ENCODE measurements at regions not wholly inside any gene's neighbourhood (a gene's known extent, or its start where the extent isn't known, plus 50 kb on each side); places are given as distances from the start of the nearest gene placed in this dataset.

GRCh38 chr13:83536941-83537340 lies 345.3 kb downstream of the SLITRK1 start:
- in situ Hi-C loops (cut with HindIII; ENCODE audit: low pct_unique_long_range_greater_than_20kb, low sequenced_read_pairs) = no loop called here
- DNase-seq (ENCODE audit: low read depth, low spot score) = no peak

GRCh38 chr13:83536153-83536552 lies 346.1 kb downstream of the SLITRK1 start:
- DNase-seq (ENCODE audit: low read depth, low spot score) = no peak
- in situ Hi-C loops (cut with HindIII; ENCODE audit: low pct_unique_long_range_greater_than_20kb, low sequenced_read_pairs) = no loop called here

DNA sequence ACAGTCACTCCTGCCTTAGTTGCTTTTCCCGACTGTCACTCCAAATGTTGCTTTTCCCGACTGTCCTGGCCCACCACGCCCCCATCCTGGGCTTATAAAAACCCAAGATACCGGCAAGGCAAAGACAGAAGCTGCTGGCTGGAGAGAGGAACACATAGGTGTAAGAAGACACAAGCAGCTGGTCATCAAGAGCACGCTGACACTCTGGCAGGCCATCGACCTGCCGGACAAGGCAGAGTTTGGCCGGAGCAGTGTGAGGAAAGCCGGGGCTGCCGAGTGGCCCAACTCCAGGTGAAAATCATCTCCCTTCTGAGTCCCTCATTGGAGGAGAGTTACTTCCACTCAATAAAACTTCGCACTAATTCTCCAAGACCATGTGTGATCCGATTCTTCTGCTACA lies 349.5 kb downstream of the SLITRK1 start:
- in situ Hi-C loops (cut with HindIII; ENCODE audit: low pct_unique_long_range_greater_than_20kb, low sequenced_read_pairs) = no loop called here
- DNase-seq (ENCODE audit: low read depth, low spot score) = no peak

GRCh38 chr13:83531022-83531421 lies 351.3 kb downstream of the SLITRK1 start:
- in situ Hi-C loops (cut with HindIII; ENCODE audit: low pct_unique_long_range_greater_than_20kb, low sequenced_read_pairs) = no loop called here
- DNase-seq (ENCODE audit: low read depth, low spot score) = no peak

DNA sequence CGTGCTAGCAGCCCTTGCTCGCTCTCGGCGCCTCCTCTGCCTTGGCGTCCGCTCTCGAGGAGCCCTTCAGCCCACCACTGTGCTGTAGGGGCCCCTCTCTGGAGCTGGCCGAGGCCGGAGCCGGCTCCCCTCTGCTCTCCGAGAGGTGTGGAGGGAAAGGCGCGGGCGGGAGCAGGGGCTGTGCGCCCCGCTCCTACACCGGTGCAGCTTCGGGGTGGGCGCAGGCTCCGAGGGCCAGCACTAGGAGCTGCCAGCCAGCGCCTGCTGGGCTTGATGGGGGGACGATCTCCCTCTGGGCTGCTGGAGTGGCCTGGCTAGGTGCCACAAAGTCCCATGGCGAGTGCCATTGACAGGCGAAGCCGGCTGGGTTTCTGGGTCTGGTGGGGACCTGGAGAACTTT lies 365.5 kb downstream of the SLITRK1 start:
- no peak for DNase-seq (ENCODE audit: low read depth, low spot score)
- in situ Hi-C loops (cut with HindIII; ENCODE audit: low pct_unique_long_range_greater_than_20kb, low sequenced_read_pairs) = no loop called here

- DNase-seq (ENCODE audit: low read depth, low spot score) = no peak
- in situ Hi-C loops (cut with HindIII; ENCODE audit: low pct_unique_long_range_greater_than_20kb, low sequenced_read_pairs) = no loop called here
Measured at GRCh38 chr13:83515268-83516015, 366.8 kb downstream of the SLITRK1 start.

GRCh38 chr13:83508771-83509301 lies 373.4 kb downstream of the SLITRK1 start:
- in situ Hi-C loops (cut with HindIII; ENCODE audit: low pct_unique_long_range_greater_than_20kb, low sequenced_read_pairs) = no loop called here
- DNase-seq (ENCODE audit: low read depth, low spot score) = no peak

DNA sequence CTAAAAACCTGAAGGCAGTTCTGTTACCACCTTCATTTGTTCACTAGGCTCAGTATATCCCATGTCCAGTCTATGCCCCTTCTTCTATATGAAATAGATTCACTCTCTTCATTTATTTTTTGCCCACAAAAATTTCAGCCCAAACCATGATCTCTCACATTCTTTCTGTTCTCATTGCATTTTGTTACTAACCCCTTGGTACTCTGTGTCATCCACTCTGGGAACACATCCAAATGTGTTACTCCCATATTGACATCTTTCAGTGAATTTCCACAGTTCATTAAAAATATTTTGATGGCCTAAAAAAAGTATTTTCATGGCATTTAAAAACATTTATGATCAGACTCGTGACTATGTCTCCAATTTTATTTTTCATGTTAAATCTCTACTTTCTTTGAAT lies 378.9 kb downstream of the SLITRK1 start:
- DNase-seq (ENCODE audit: low read depth, low spot score) = no peak
- in situ Hi-C loops (cut with HindIII; ENCODE audit: low pct_unique_long_range_greater_than_20kb, low sequenced_read_pairs) = no loop called here

DNA sequence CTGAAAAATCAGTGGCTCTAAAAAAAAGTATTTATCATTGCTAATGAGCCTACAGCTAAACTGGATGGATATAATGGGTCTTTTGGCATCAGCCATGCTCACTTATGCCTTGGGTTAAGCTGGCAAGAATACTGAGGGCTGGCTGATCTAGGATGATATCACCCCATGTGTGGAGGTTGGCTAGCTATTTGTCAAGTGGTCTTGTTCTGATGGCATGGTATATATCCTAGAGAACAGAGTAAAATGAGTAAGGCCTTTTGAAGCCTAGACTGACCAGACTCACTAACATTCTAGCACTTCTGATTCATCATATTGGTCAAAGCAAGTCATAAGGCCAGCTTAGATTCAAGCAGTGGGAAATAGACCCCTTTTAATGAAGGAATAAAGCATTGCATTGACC lies 383.0 kb downstream of the SLITRK1 start:
- in situ Hi-C loops (cut with HindIII; ENCODE audit: low pct_unique_long_range_greater_than_20kb, low sequenced_read_pairs) = no loop called here
- no peak for DNase-seq (ENCODE audit: low read depth, low spot score)

DNA sequence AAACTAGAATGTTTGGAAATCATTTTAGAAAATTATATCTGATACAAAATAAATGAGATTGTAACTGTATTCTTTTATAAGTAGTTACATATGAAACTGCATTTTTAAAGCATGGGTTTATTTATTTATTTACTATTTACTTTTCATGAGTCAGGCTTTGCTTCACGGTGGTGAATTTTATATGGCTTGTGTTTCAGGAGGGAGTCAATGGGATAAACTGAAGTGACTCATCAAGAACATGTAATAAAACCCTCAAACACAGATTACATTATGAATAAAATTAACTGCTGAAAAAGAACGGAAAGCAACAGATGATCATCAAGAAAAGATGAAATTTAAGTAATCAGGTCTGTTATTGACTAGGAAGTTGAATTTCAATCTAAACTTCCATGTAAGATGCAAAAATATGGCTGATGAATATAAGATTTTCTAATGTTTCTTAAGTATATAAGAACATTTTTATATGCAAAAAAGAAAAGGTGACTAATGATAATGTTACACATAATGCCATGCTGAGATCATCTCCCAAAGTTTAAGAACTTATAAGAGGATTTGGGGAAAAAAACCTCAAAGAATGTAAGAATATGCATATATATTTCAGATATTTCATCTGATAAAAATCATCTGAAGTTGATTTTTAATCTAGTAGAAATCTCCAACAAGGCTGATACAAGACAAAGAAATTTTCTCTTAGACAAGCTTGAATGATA lies 383.6 kb downstream of the SLITRK1 start:
- in situ Hi-C loops (cut with HindIII; ENCODE audit: low pct_unique_long_range_greater_than_20kb, low sequenced_read_pairs) = no loop called here
- DNase-seq (ENCODE audit: low read depth, low spot score) = peak; percentile 15

GRCh38 chr13:83498045-83498444 lies 384.2 kb downstream of the SLITRK1 start:
- in situ Hi-C loops (cut with HindIII; ENCODE audit: low pct_unique_long_range_greater_than_20kb, low sequenced_read_pairs) = no loop called here
- DNase-seq (ENCODE audit: low read depth, low spot score) = no peak

DNA sequence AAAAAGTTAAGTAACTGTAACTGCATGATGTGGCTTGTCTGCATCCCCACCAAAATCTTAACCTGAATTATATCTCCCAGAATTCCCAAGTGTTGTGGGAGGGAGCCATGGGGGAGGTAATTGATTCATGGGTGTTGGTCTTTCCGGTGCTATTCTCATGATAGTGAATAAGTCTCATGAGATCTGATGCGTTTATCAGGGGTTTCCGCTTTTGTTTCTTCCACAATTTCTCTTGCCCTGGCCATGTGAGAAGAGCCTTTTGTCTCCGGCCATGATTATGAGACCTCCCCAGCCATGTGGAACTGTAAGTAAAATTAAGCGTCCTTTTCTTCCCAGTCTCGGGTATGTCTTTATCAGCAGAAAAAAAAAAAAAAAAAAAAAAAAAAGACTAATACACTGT lies 385.8 kb downstream of the SLITRK1 start:
- DNase-seq (ENCODE audit: low read depth, low spot score) = peak; percentile 90
- in situ Hi-C loops (cut with HindIII; ENCODE audit: low pct_unique_long_range_greater_than_20kb, low sequenced_read_pairs) = no loop called here

DNA sequence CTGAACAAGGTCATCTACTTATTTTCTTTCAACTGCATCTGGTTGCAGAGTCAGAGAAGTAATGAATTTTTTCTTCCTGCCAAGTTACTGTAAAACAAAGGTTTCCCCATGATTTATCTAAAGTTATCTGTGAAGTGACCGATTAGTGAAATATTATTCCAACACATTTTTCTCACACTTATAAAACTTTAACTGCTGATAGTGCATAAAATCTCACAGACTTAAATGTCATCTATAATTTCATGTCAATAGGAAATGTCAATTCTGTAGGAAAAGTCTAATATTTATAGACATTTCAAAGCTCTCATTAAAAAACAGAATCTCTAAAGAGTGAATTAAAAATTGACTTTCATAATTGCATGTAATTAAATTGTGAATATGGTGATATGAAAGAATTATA lies 397.2 kb downstream of the SLITRK1 start:
- in situ Hi-C loops (cut with HindIII; ENCODE audit: low pct_unique_long_range_greater_than_20kb, low sequenced_read_pairs) = no loop called here
- no peak for DNase-seq (ENCODE audit: low read depth, low spot score)

DNA sequence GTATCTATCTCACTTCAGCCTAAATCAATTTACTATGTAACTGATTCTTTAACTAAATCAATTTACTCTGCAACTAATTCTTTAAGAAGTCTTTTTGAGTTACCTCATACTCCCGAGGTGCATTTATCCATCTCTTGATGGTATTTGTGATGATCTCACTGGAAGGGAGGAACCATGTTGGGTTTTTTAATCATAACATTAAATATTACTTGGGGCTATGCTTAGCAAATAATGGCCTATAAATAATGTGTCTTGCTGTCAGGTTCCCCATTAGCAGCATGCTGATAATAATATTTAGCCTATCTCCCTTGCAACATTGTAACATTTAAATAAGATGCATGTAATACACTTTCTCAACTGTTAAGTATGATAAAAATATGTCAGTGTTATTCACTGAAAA lies 411.3 kb downstream of the SLITRK1 start:
- in situ Hi-C loops (cut with HindIII; ENCODE audit: low pct_unique_long_range_greater_than_20kb, low sequenced_read_pairs) = no loop called here
- DNase-seq (ENCODE audit: low read depth, low spot score) = no peak

GRCh38 chr13:83470133-83470797 lies 412.0 kb downstream of the SLITRK1 start:
- no peak for DNase-seq (ENCODE audit: low read depth, low spot score)
- in situ Hi-C loops (cut with HindIII; ENCODE audit: low pct_unique_long_range_greater_than_20kb, low sequenced_read_pairs) = no loop called here

- in situ Hi-C loops (cut with HindIII; ENCODE audit: low pct_unique_long_range_greater_than_20kb, low sequenced_read_pairs) = no loop called here
- DNase-seq (ENCODE audit: low read depth, low spot score) = no peak
Measured at GRCh38 chr13:83453723-83454122, 428.6 kb downstream of the SLITRK1 start.

GRCh38 chr13:83453300-83453699 lies 429.0 kb downstream of the SLITRK1 start:
- no peak for DNase-seq (ENCODE audit: low read depth, low spot score)
- in situ Hi-C loops (cut with HindIII; ENCODE audit: low pct_unique_long_range_greater_than_20kb, low sequenced_read_pairs) = no loop called here

DNA sequence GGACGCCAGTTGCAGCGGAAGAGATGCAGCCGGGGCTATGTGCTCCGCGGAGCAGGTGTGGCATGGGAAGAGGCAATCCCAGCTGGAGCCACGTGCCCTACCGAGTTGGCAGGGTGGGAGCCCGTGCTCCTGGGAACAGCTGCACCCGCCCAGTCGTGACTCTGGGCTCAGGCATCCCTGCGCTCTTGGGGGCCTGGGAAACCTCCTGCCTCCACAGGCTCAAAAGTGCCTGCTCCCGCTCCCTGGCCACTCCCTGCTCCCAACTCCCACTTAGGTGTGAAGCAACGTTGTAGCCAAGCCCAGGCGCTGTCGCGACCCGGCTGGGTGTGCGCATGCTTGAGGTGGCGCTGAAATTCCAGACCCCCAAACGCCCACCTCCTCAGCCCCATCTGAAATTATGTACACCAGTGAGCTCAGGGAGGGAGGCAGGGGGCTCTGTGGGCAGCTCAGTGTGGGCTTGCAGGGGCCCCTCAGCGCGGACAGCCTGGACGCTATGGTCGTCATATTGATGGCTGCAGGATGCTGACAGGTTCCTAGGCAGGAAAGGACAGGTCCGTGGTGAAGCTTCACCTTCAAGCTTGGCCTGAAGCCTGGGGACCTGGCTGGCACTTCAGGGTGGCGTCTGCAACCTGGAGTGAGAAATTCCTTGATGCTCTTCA lies 429.9 kb downstream of the SLITRK1 start:
- no peak for DNase-seq (ENCODE audit: low read depth, low spot score)
- in situ Hi-C loops (cut with HindIII; ENCODE audit: low pct_unique_long_range_greater_than_20kb, low sequenced_read_pairs) = no loop called here
